ENCODE measurements at regions not wholly inside any gene's neighbourhood (a gene's known extent, or its start where the extent isn't known, plus 50 kb on each side); places are given as distances from the start of the nearest gene placed in this dataset.
A peak's percentile ranks its signal among the peaks of the same experiment; 100 is the strongest.

- no peak overlapping the region for H3K27ac ChIP-seq (ENCODE audit: extremely low read depth, low read depth, low read length)
- CTCF ChIA-PET, result no interaction called here
- no peaks in the 10 kb centered on the region for H3K36me3 ChIP-seq (ENCODE audit: control insufficient read depth in 2 of 2, insufficient read depth in 1 of 2, low read length in 2 of 2)
- H3K4me1 ChIP-seq (ENCODE audit: control insufficient read depth, insufficient read depth, low read length), result no peaks in the 10 kb centered on the region
- H3K9me3 ChIP-seq (ENCODE audit: control insufficient read depth, insufficient read depth, low read depth, low read length), result no peaks in the 10 kb centered on the region
- no peak overlapping the region for H3K4me3 ChIP-seq (ENCODE audit: low read depth, low read length)
- POLR2A ChIA-PET, result no interaction called here
- TF ChIP-seq ZIC2 (tag by site-specific recombination; IDR thresholded peaks at IDR 0.05) (no peak), ZNF654 (tag by site-specific recombination; IDR thresholded peaks at IDR 0.05; ENCODE audit: low read depth) (no peak), ZNF645 (tag by site-specific recombination; IDR thresholded peaks at IDR 0.05) (no peak), ZNF239 (tag by site-specific recombination; IDR thresholded peaks at IDR 0.05) (no peak), ZNF280C (tag by site-specific recombination; IDR thresholded peaks at IDR 0.05) (no peak), ZNF629 (tag by site-specific recombination; IDR thresholded peaks at IDR 0.05) (no peak), REST (tag by site-specific recombination; IDR thresholded peaks at IDR 0.05) (no peak)
Observed at GRCh38 chr9:129348890-129349664, 171.0 kb upstream of the IER5L start.

- Histone ChIP-seq H3K4me1 (ENCODE audit: control insufficient read depth, insufficient read depth, low read length) (no peaks in the 10 kb centered on the region), H3K9me3 (ENCODE audit: control insufficient read depth, insufficient read depth, low read depth, low read length) (no peaks in the 10 kb centered on the region), H3K36me3 (ENCODE audit: control insufficient read depth in 2 of 2, insufficient read depth in 1 of 2, low read length in 2 of 2) (no peaks in the 10 kb centered on the region), H3K4me3 (ENCODE audit: low read depth, low read length) (no peak overlapping the region), H3K27ac (ENCODE audit: extremely low read depth, low read depth, low read length) (no peak overlapping the region)
- POLR2A ChIA-PET, result no interaction called here
- CTCF ChIA-PET, result interaction anchor here (1.4 kb wide), 1 partner anchor 13 kb away, joined by 4 read pairs; no protein-coding TSS in a partner anchor
- TF ChIP-seq GLIS1 (tag by site-specific recombination; IDR thresholded peaks at IDR 0.05), result peak; percentile 79
- TF ChIP-seq ZIC2 (tag by site-specific recombination; IDR thresholded peaks at IDR 0.05), result peak; percentile 83
- TF ChIP-seq HOXD13 (CRISPR knock-in tag; IDR thresholded peaks at IDR 0.05; ENCODE audit: borderline replicate concordance), result no peak
Observed at GRCh38 chr9:129347316-129348120, 169.5 kb upstream of the IER5L start.

GRCh38 chr9:129346046-129346445 lies 168.0 kb upstream of the IER5L start:
- no peak overlapping the region for H3K4me3 ChIP-seq (ENCODE audit: low read depth, low read length)
- H3K27ac ChIP-seq (ENCODE audit: extremely low read depth, low read depth, low read length), result no peak overlapping the region
- ChIA-PET CTCF (interaction anchor here (0.7 to 1.4 kb wide), 2 partner anchors 12 to 163 kb away, joined by 4 to 5 read pairs; no protein-coding TSS in a partner anchor), POLR2A (no interaction called here)
- H3K36me3 ChIP-seq (ENCODE audit: control insufficient read depth in 2 of 2, insufficient read depth in 1 of 2, low read length in 2 of 2), result no peaks in the 10 kb centered on the region
- H3K9me3 ChIP-seq (ENCODE audit: control insufficient read depth, insufficient read depth, low read depth, low read length), result no peaks in the 10 kb centered on the region
- H3K4me1 ChIP-seq (ENCODE audit: control insufficient read depth, insufficient read depth, low read length), result no peaks in the 10 kb centered on the region
- TF ChIP-seq ZBTB11 (tag by site-specific recombination; conservative IDR thresholded peaks at IDR 0.05; ENCODE audit: low read depth), result no peak
- TF ChIP-seq ZNF658 (tag by site-specific recombination; IDR thresholded peaks at IDR 0.05), result no peak
- no peak for TF ChIP-seq ZNF426 (tag by site-specific recombination; IDR thresholded peaks at IDR 0.05)
- TF ChIP-seq ZNF324 (tag by site-specific recombination; IDR thresholded peaks at IDR 0.05), result no peak
- no peak for TF ChIP-seq ZBTB10 (tag by site-specific recombination; IDR thresholded peaks at IDR 0.05)
